Colonic mucosa (tissue), 4 donors: ENCODE measurements at regions not wholly inside any gene's neighbourhood (a gene's known extent, or its start where the extent isn't known, plus 50 kb on each side); places are given as distances from the start of the nearest gene placed in this dataset.

ENCODE experiments used
- DNase-seq: peaks from one replicate; pipeline ENCODE4 v3.0.0-alpha.2; 2020
- H3K27ac ChIP-seq: fragments of 200-600 bp; one replicate; pipeline ENCODE4 v1.8.0; 2021
- H3K27me3 ChIP-seq: fragments of 200-600 bp; one replicate; pipeline ENCODE4 v1.8.0; 2021
- H3K36me3 ChIP-seq: fragments of 200-600 bp; one replicate; pipeline ENCODE4 v1.8.0; 2021
- H3K4me1 ChIP-seq: fragments of 200-600 bp; one replicate; pipeline ENCODE4 v1.8.0; 2021; ENCODE audit warnings: mild to moderate bottlenecking
- H3K4me3 ChIP-seq: fragments of 200-600 bp; one replicate; pipeline ENCODE4 v1.8.0; 2021
- H3K9ac ChIP-seq, 2 donors: one replicate each; pipeline ENCODE4 v1.7.0; 2013; ENCODE audit warnings: control low read depth in 2 of 2, low read depth in 2 of 2, low read length in 2 of 2
- H3K9me3 ChIP-seq: fragments of 200-600 bp; one replicate; pipeline ENCODE4 v1.8.0; 2021
- CTCF ChIP-seq: fragments of 200-600 bp; IDR thresholded peaks from one replicate; pipeline ENCODE4 v1.8.0; 2022; ENCODE audit warnings: antibody characterized with exemption, mild to moderate bottlenecking
- intact Hi-C: fragments of 100-400 bp; cut with DNase I; formaldehyde crosslinking; loops from one replicate; pipeline ENCODE4 v1.14.1; 2022
- donor health status: healthy.
- donor health status: DM: no; HTN: no; CAD: no.
- donor health status: DM: no; HTN: no; CAD: no.

DNA sequence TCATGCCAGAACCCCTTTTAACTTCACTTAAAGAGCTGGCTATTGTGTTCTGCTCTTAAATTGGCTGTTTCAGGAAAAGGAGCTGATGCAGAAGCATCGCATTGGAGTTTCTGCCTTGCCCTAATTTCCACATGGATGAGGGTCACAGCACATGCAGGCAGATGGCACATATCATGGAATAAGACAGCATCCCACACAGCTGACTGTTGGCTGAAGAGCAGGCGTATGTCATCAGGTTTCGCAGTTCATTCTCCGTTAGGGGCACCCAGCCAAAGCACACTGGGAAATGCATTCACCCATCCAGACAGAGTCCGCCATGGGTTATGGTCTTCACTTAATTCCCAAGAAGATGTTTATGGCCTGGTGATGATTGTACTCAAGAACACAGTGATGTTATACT is 572.5 kb downstream of the LIG4 start:
- Histone ChIP-seq H3K27ac (no peak overlapping the region), H3K36me3 (no peaks in the 10 kb centered on the region), H3K9me3 (no peaks in the 10 kb centered on the region), H3K4me1 (no peaks in the 10 kb centered on the region), H3K4me3 (no peak overlapping the region), H3K9ac (no peak overlapping the region), H3K27me3 (no peaks in the 10 kb centered on the region)
- no peak for TF ChIP-seq CTCF
- intact Hi-C loops = no loop called here
- no peak for DNase-seq

DNA sequence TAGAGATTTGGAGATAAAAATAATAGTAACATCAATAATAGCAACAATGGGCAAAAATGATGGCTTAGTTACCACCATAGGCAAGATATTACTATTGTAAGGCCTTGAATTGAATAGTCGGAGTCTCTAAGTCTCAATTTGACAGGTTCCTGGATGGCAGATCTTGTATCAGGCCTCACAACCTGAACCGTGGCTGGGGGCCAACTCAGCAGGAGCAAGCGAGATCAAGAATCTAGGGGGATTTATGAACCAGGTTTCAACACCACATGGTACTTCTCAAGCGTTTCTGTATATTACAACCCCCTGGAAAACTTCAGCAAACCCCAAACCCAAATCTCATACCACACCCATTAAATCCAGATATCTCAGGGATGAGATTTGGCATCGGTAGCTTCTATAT is 573.8 kb downstream of the LIG4 start:
- intact Hi-C loops = no loop called here
- Histone ChIP-seq H3K9ac (no peak overlapping the region), H3K27me3 (no peaks in the 10 kb centered on the region), H3K4me1 (no peaks in the 10 kb centered on the region), H3K4me3 (no peak overlapping the region), H3K27ac (no peak overlapping the region), H3K36me3 (no peaks in the 10 kb centered on the region), H3K9me3 (no peaks in the 10 kb centered on the region)
- no peak for TF ChIP-seq CTCF
- no peak for DNase-seq

GRCh38 chr13:107625648-107626047 is 589.7 kb downstream of the LIG4 start:
- Histone ChIP-seq H3K9ac (no peak overlapping the region), H3K4me3 (no peak overlapping the region), H3K27ac (no peak overlapping the region), H3K27me3 (no peaks in the 10 kb centered on the region), H3K9me3 (no peaks in the 10 kb centered on the region), H3K4me1 (no peaks in the 10 kb centered on the region), H3K36me3 (no peaks in the 10 kb centered on the region)
- no peak for DNase-seq
- intact Hi-C loops = no loop called here
- TF ChIP-seq CTCF = no peak

DNA sequence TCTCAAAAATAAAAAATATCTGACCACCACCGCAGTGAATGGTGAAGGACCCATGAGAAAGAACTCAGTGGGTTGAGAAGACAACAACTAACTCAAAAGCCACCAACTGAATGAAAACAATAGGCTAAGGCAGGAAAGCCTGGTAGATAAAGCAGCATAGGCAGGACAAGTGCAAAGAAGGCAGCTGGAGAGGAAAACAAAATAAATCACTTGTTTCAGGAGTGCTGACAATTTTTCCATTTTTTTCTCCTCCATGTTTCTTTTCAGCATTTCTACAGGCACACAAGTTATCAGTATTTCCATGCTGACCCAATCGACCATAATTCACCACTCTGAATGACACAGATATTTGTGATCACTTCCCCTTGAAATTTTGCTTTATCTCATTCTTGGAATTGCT is 597.8 kb downstream of the LIG4 start:
- Histone ChIP-seq H3K9ac (no peak overlapping the region), H3K4me3 (no peak overlapping the region), H3K27ac (no peak overlapping the region), H3K9me3 (no peaks in the 10 kb centered on the region), H3K27me3 (no peaks in the 10 kb centered on the region), H3K36me3 (no peaks in the 10 kb centered on the region), H3K4me1 (no peaks in the 10 kb centered on the region)
- no peak for TF ChIP-seq CTCF
- intact Hi-C loops = no loop called here
- DNase-seq = no peak

DNA sequence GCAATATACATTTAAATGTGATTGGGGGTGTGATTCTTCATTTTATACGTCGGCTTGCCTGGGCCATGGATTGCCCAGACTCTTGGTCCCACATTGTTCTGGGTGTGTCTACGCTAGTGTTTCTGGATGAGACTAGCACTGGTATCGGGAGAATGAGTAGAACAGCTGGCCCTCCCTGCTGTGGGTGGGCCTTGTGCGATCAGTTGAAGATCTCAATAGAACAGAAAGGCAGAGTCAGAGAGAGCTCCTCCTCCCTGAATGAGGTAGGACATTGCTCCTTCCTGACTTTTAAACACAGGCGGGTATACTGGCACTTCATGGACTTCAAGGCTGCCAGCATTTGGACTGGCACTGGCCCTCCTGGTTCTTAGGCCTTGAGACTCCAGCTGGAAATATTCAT is 603.0 kb downstream of the LIG4 start:
- no peak overlapping the region for H3K9ac ChIP-seq
- no peak for DNase-seq
- intact Hi-C loops = no loop called here
- no peaks in the 10 kb centered on the region for H3K9me3 ChIP-seq
- H3K36me3 ChIP-seq = no peaks in the 10 kb centered on the region
- no peak overlapping the region for H3K27ac ChIP-seq
- no peak for TF ChIP-seq CTCF
- no peaks in the 10 kb centered on the region for H3K4me1 ChIP-seq
- no peak overlapping the region for H3K4me3 ChIP-seq
- no peaks in the 10 kb centered on the region for H3K27me3 ChIP-seq

GRCh38 chr13:107608736-107609135 is 606.6 kb downstream of the LIG4 start:
- no peak overlapping the region for H3K9ac ChIP-seq
- intact Hi-C loops = no loop called here
- H3K4me3 ChIP-seq = no peak overlapping the region
- no peak for TF ChIP-seq CTCF
- H3K4me1 ChIP-seq = no peaks in the 10 kb centered on the region
- no peaks in the 10 kb centered on the region for H3K9me3 ChIP-seq
- DNase-seq = no peak
- H3K27ac ChIP-seq = no peak overlapping the region
- no peaks in the 10 kb centered on the region for H3K36me3 ChIP-seq
- H3K27me3 ChIP-seq = no peaks in the 10 kb centered on the region
